K562 (cell line): ENCODE measurements at regions not wholly inside any gene's neighbourhood (a gene's known extent, or its start where the extent isn't known, plus 50 kb on each side); places are given as distances from the start of the nearest gene placed in this dataset.

ENCODE experiments used
- ATAC-seq: fragments of 200-7000 bp; cut with Tn5 transposase; 3 replicates; pipeline ENCODE4 v1.9.1; 2020; ENCODE audit warnings: moderate library complexity
- BruUV-seq: library from RNA; stranded (reverse); fragments of 400-500 nt; replicated peaks from 2 replicates; lab custom pipeline; 2021; lab: Mats Ljungman, UMichigan
- CTCF ChIA-PET: fragments of 300-600 bp; formaldehyde crosslinking; extraction: SDS; loops from one replicate; lab custom pipeline; 2021; ENCODE audit warnings: low intra/inter-chr PET ratio; lab: Yijun Ruan, JAX
- POLR2A ChIA-PET: fragments of 300-600, 350-650 bp; sonication (Branson Sonifier 250); formaldehyde crosslinking; extraction: SDS; loops from one replicate; lab custom pipeline; 2021; ENCODE audit warnings: antibody characterized with exemption, inconsistent platforms; lab: Yijun Ruan, JAX
- DNase-seq, 4 experiments: peaks; one replicate each; pipeline versions ENCODE4 v3.0.0 to v3.0.0-alpha.2; 2011 to 2018; ENCODE audit warnings: low spot score in 3 of 4, mixed read lengths in 3 of 4; ENCODE audit errors: extremely low read depth in 1 of 4
- FAIRE-seq: peaks from 2 replicates; lab custom pipeline; 2011; peaks lifted over from hg19 to GRCh38; lab: Jason Lieb, UNC
- H2AFZ ChIP-seq: 2 replicates; pipeline ENCODE4 v1.6.0; 2011; ENCODE audit warnings: low read depth, low read length, control low read depth, inconsistent platforms
- H3K27ac ChIP-seq: fragments of 200-600 bp; 3 replicates; pipeline ENCODE4 v1.8.0; 2011; ENCODE audit warnings: low read depth, mild to moderate bottlenecking, control low read depth, inconsistent platforms, low read length, moderate library complexity, mixed read lengths; ENCODE audit errors: extremely low read depth
- H3K27me3 ChIP-seq, 2 experiments: fragments of 300-600 bp in 1 of 2; 2 replicates in 1 of 2; 3 replicates in 1 of 2; pipeline versions ENCODE4 v1.6.0 to v1.8.0; 2011; ENCODE audit warnings: inconsistent platforms in 2 of 2, low read length in 2 of 2, mild to moderate bottlenecking in 1 of 2, mixed read lengths in 1 of 2, moderate library complexity in 1 of 2; ENCODE audit not compliant: control insufficient read depth in 2 of 2, insufficient read depth in 2 of 2
- H3K36me3 ChIP-seq: fragments of 300-600 bp; 3 replicates; pipeline ENCODE4 v1.8.0; 2011; ENCODE audit warnings: mild to moderate bottlenecking, low read length, inconsistent platforms; ENCODE audit not compliant: control insufficient read depth, insufficient read depth
- H3K4me1 ChIP-seq, 2 experiments: fragments of 200-600 bp in 1 of 2; replicated peaks in 1 of 2; 2 replicates in 1 of 2; 3 replicates in 1 of 2; pipeline versions ENCODE4 v1.5.1 to v1.8.0; 2011; ENCODE audit warnings: inconsistent platforms in 2 of 2, low read length in 2 of 2, mild to moderate bottlenecking in 1 of 2, mixed read lengths in 1 of 2, moderate library complexity in 1 of 2; ENCODE audit not compliant: control insufficient read depth in 2 of 2, insufficient read depth in 2 of 2
- H3K4me2 ChIP-seq: 2 replicates; pipeline ENCODE4 v1.6.1; 2011; ENCODE audit warnings: low read length, control low read depth, inconsistent platforms, mixed read lengths; ENCODE audit not compliant: insufficient read depth
- H3K4me3 ChIP-seq: fragments of 200-600 bp; sonication (generic), shearing (Covaris generic); 2 replicates; pipeline ENCODE4 v1.5.1; 2016; ENCODE audit warnings: control low read depth, inconsistent platforms
- H3K79me2 ChIP-seq: fragments of 200-600 bp; 3 replicates; pipeline ENCODE4 v1.8.0; 2011; ENCODE audit warnings: low read length, inconsistent platforms; ENCODE audit not compliant: control insufficient read depth, insufficient read depth
- H3K9ac ChIP-seq, 2 experiments: 2 replicates each; pipeline versions ENCODE4 v1.6.0 to v1.6.1; 2011; ENCODE audit warnings: low read depth in 2 of 2, low read length in 2 of 2, control low read depth in 1 of 2, inconsistent platforms in 1 of 2, mild to moderate bottlenecking in 1 of 2, mixed read lengths in 1 of 2; ENCODE audit not compliant: insufficient read depth in 1 of 2
- H3K9me1 ChIP-seq: one replicate; pipeline ENCODE4 v1.6.0; 2011; ENCODE audit warnings: inconsistent platforms, mild to moderate bottlenecking, low read length, moderate library complexity; ENCODE audit not compliant: control insufficient read depth, insufficient read depth
- H3K9me3 ChIP-seq: replicated peaks from 2 replicates; pipeline ENCODE4 v1.5.1; 2011; ENCODE audit warnings: low read depth, low read length, inconsistent platforms; ENCODE audit not compliant: control insufficient read depth, insufficient read depth
- H4K20me1 ChIP-seq: replicated peaks from 2 replicates; pipeline ENCODE4 v1.6.1; 2011; ENCODE audit warnings: low read length, inconsistent platforms, mixed read lengths; ENCODE audit not compliant: control insufficient read depth, insufficient read depth
- RBM25 ChIP-seq: fragments of 200-400 bp; formaldehyde crosslinking; IDR thresholded peaks from 2 replicates; pipeline ENCODE4 v1.6.1; 2018; ENCODE audit warnings: low read length, low read depth, moderate library complexity; ENCODE audit not compliant: severe bottlenecking
- SRSF3 ChIP-seq: fragments of 200-400 bp; formaldehyde crosslinking; IDR thresholded peaks from 2 replicates; pipeline ENCODE4 v1.6.1; 2016; ENCODE audit warnings: mild to moderate bottlenecking, low read length, moderate library complexity; ENCODE audit not compliant: insufficient read depth
- ZFP36 ChIP-seq: fragments of 150-350 bp; IDR thresholded peaks from 2 replicates; pipeline ENCODE4 v1.6.1; 2018; ENCODE audit warnings: low read length, low read depth; ENCODE audit not compliant: partially characterized antibody
- ZNF277 ChIP-seq: fragments of 250-450 bp; sonication (Bioruptor Pico); IDR thresholded peaks from 2 replicates; pipeline ENCODE4 v1.8.0; 2022; ENCODE audit warnings: inconsistent platforms, mild to moderate bottlenecking, moderate library complexity, borderline replicate concordance
- WGBS: fragments of 100-300 bp; shearing (Covaris generic); methylation state at CpG from one replicate; pipeline ENCODE4 v1.1.6; 2016; ENCODE audit warnings: low coverage, mixed read lengths; ENCODE audit not compliant: insufficient coverage; ENCODE audit errors: missing lambda C conversion rate; 5-methylcytosine and 5-hydroxymethylcytosine counted together
- in situ Hi-C: fragments of 300-500 bp; cut with MboI; formaldehyde crosslinking; loops from 4 replicates; pipeline ENCODE4 v1.15.0; 2018; ENCODE audit warnings: inconsistent platforms, mixed read lengths
- intact Hi-C: fragments of 100-400 bp; cut with micrococcal nuclease; formaldehyde crosslinking; loops from 2 replicates; pipeline ENCODE4 v1.14.2; 2022

GRCh38 chr1:29394521-29395225, 158.4 kb downstream of the PTPRU start:
- ATAC-seq: no peak
- H3K4me3 ChIP-seq: no peak overlapping the region
- no peak overlapping the region for H3K9ac ChIP-seq
- no peak overlapping the region for H2AFZ ChIP-seq
- BruUV-seq: no TSS peak
- H3K4me1 ChIP-seq: peaks cover 0 to 6% of the 10 kb centered on the region in 2 experiments; a peak in 1 of 5 replicates
- no peak overlapping the region for H3K4me2 ChIP-seq
- intact Hi-C loops (loop anchor here (2.0 kb wide), 1 partner anchor 1012 kb away; no protein-coding TSS in a partner anchor), in situ Hi-C loops (loop anchor here (5.0 kb wide), 1 partner anchor 1013 kb away; no protein-coding TSS in a partner anchor)
- no peaks in the 10 kb centered on the region; a peak in 1 of 5 replicates for H3K27me3 ChIP-seq
- no peak for TF ChIP-seq ZNF277 (CRISPR knock-in tag)
- no peak for FAIRE-seq
- no peak for DNase-seq
- no peaks in the 10 kb centered on the region for H3K79me2 ChIP-seq
- H3K9me3 ChIP-seq: no peaks in the 10 kb centered on the region
- no peaks in the 10 kb centered on the region for H3K36me3 ChIP-seq
- H3K9me1 ChIP-seq: no peaks in the 10 kb centered on the region
- H3K27ac ChIP-seq: no peak overlapping the region
- peaks cover 10% of the 10 kb centered on the region for H4K20me1 ChIP-seq
- ChIA-PET POLR2A (interaction anchor here (0.6 kb wide), 1 partner anchor 152 kb away, joined by 3 read pairs; no protein-coding TSS in a partner anchor), CTCF (no interaction called here)
- 0% methylated on average over 9 of the region's 9 CpGs for WGBS

GRCh38 chr1:29393451-29393826, 157.1 kb downstream of the PTPRU start:
- intact Hi-C loops: no loop called here
- Histone ChIP-seq H3K4me1 (peaks cover 2 to 6% of the 10 kb centered on the region in 2 experiments; a peak in 2 of 5 replicates), H3K4me2 (no peak overlapping the region), H3K27ac (no peak overlapping the region), H3K9me1 (no peaks in the 10 kb centered on the region), H2AFZ (no peak overlapping the region), H3K79me2 (no peaks in the 10 kb centered on the region), H4K20me1 (peaks cover 10% of the 10 kb centered on the region)
- BruUV-seq: no TSS peak
- no peak for DNase-seq
- in situ Hi-C loops: loop anchor here (5.0 kb wide), 1 partner anchor 1014 kb away; no protein-coding TSS in a partner anchor
- FAIRE-seq: no peak
- 0% methylated on average over 2 of the region's 2 CpGs for WGBS
- CTCF ChIA-PET: no interaction called here
- TF ChIP-seq SRSF3: no peak
- peak; percentile 68 for TF ChIP-seq ZFP36
- peak; percentile 76 for TF ChIP-seq RBM25
- TF ChIP-seq, all 486 proteins: peak for 2
- Histone ChIP-seq H3K27me3 (no peaks in the 10 kb centered on the region; a peak in 1 of 5 replicates), H3K9me3 (no peaks in the 10 kb centered on the region), H3K36me3 (no peaks in the 10 kb centered on the region), H3K9ac (no peak overlapping the region), H3K4me3 (no peak overlapping the region)
- POLR2A ChIA-PET: interaction anchor here (0.6 kb wide), 1 partner anchor 113 kb away, joined by 3 read pairs; no protein-coding TSS in a partner anchor
- ATAC-seq: no peak
